Smooth muscle cell (in vitro differentiated cells): ENCODE measurements at regions not wholly inside any gene's neighbourhood (a gene's known extent, or its start where the extent isn't known, plus 50 kb on each side); places are given as distances from the start of the nearest gene placed in this dataset.

ENCODE experiments used
- DNase-seq: peaks from one replicate; lab custom pipeline; 2025; ENCODE audit not compliant: unreplicated experiment; lab: John Stamatoyannopoulos, UW
- H2AFZ ChIP-seq: fragments of 200-600 bp; sonication (generic); 2 replicates; pipeline ENCODE4 v1.6.0; 2016; ENCODE audit warnings: antibody characterized with exemption, low read depth, mild to moderate bottlenecking
- H3F3A ChIP-seq: fragments of 200-600 bp; sonication (generic); 2 replicates; pipeline ENCODE4 v1.6.0; 2017; ENCODE audit warnings: antibody characterized with exemption, low read depth
- H3K27ac ChIP-seq: fragments of 200-600 bp; sonication (generic); 2 replicates; pipeline ENCODE4 v1.5.1; 2016; ENCODE audit warnings: low read depth, mild to moderate bottlenecking
- H3K27me3 ChIP-seq: fragments of 200-600 bp; sonication (generic); 2 replicates; pipeline ENCODE4 v1.6.1; 2016; ENCODE audit warnings: low read depth, mild to moderate bottlenecking
- H3K36me3 ChIP-seq: fragments of 200-600 bp; sonication (generic); 2 replicates; pipeline ENCODE4 v1.5.1; 2016; ENCODE audit warnings: low read depth
- H3K4me1 ChIP-seq: fragments of 200-600 bp; sonication (generic); 2 replicates; pipeline ENCODE4 v1.5.1; 2016; ENCODE audit warnings: low read depth
- H3K4me2 ChIP-seq: fragments of 200-600 bp; sonication (generic); 2 replicates; pipeline ENCODE4 v1.6.0; 2016; ENCODE audit warnings: mild to moderate bottlenecking
- H3K4me3 ChIP-seq: fragments of 200-600 bp; sonication (generic); 2 replicates; pipeline ENCODE4 v1.5.1; 2016; ENCODE audit warnings: mild to moderate bottlenecking
- H3K79me2 ChIP-seq: fragments of 200-600 bp; sonication (generic); 2 replicates; pipeline ENCODE4 v1.6.0; 2016; ENCODE audit warnings: low read depth, mild to moderate bottlenecking
- H3K9ac ChIP-seq: fragments of 200-600 bp; sonication (generic); 2 replicates; pipeline ENCODE4 v1.6.0; 2016; ENCODE audit warnings: low read depth
- H3K9me3 ChIP-seq: fragments of 200-600 bp; sonication (generic); replicated peaks from 2 replicates; pipeline ENCODE4 v1.5.1; 2016; ENCODE audit warnings: low read depth
- H4K20me1 ChIP-seq: fragments of 200-600 bp; sonication (generic); 2 replicates; pipeline ENCODE4 v1.6.0; 2016; ENCODE audit warnings: low read depth
- WGBS: methylation state at CpG from one replicate; pipeline ENCODE4 v1.1.7; 2016; ENCODE audit warnings: low lambda C conversion rate; 5-methylcytosine and 5-hydroxymethylcytosine counted together
- TF ChIP-seq, protein P1 (sequence below): fragments of 200-600 bp; sonication (generic); IDR thresholded peaks from 2 replicates; pipeline ENCODE4 v1.5.1; 2017; ENCODE audit warnings: borderline replicate concordance, mild to moderate bottlenecking, antibody characterized with exemption; ENCODE audit not compliant: insufficient read depth, poor library complexity, severe bottlenecking

DNA sequence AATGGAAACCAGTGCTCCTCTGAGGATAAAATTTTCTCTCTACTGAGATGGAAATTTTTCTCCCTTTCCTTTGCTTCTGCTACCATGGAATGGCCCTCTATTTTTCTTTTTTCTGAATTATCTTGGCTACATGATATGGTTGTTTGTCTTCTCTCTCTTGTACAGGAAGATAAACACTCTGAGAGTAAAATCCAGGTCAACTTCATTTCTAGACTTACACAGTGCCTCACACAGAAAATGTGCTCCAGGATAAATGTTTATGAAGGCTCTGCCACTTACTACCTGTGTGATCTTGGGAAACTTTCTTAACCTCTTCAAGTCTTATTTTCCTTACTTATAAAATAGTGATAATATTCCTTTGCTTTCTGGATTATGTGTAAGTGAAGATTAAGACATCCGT lies 153.9 kb downstream of the PRELID2 start:
- Histone ChIP-seq H3F3A (no peaks in the 10 kb centered on the region), H3K9ac (no peak overlapping the region), H3K4me1 (no peaks in the 10 kb centered on the region), H3K4me2 (peak overlapping the region; percentile 40), H3K27me3 (no peaks in the 10 kb centered on the region), H3K27ac (no peak overlapping the region), H3K9me3 (no peaks in the 10 kb centered on the region), H3K36me3 (no peaks in the 10 kb centered on the region), H3K4me3 (no peak overlapping the region), H2AFZ (no peak overlapping the region), H3K79me2 (no peaks in the 10 kb centered on the region), H4K20me1 (no peaks in the 10 kb centered on the region)
- TF ChIP-seq, protein P1, sequence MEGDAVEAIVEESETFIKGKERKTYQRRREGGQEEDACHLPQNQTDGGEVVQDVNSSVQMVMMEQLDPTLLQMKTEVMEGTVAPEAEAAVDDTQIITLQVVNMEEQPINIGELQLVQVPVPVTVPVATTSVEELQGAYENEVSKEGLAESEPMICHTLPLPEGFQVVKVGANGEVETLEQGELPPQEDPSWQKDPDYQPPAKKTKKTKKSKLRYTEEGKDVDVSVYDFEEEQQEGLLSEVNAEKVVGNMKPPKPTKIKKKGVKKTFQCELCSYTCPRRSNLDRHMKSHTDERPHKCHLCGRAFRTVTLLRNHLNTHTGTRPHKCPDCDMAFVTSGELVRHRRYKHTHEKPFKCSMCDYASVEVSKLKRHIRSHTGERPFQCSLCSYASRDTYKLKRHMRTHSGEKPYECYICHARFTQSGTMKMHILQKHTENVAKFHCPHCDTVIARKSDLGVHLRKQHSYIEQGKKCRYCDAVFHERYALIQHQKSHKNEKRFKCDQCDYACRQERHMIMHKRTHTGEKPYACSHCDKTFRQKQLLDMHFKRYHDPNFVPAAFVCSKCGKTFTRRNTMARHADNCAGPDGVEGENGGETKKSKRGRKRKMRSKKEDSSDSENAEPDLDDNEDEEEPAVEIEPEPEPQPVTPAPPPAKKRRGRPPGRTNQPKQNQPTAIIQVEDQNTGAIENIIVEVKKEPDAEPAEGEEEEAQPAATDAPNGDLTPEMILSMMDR: no peak
- WGBS: 63% methylated on average over 1 of the region's 1 CpG
- DNase-seq: no peak

DNA sequence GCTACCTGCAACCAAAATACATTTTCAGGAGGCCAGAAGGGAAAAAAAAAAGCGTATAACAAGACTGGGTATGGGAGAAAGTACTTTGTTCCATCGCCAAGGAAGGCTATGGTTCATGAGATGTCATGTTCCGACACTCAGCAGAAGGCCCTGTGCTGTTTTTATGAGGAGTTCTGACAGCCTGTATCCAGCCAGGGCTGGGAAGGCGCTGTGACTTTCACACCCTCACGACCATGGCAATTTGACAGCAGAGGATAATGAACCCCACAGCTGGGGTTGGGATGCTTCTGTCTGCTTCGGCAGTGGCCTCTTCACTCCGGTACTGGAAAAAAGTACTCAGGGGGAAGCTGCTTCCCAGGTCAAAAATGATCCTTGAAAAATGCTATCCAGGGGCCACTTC lies 154.4 kb downstream of the PRELID2 start:
- H3K9me3 ChIP-seq: no peaks in the 10 kb centered on the region
- TF ChIP-seq, protein P1: no peak
- DNase-seq: peak; percentile 1
- H3K4me2 ChIP-seq: peak overlapping the region; percentile 40
- H3K9ac ChIP-seq: no peak overlapping the region
- H4K20me1 ChIP-seq: no peaks in the 10 kb centered on the region
- no peak overlapping the region for H3K4me3 ChIP-seq
- H3K4me1 ChIP-seq: no peaks in the 10 kb centered on the region
- H3K79me2 ChIP-seq: no peaks in the 10 kb centered on the region
- H3F3A ChIP-seq: no peaks in the 10 kb centered on the region
- H3K27ac ChIP-seq: no peak overlapping the region
- H3K36me3 ChIP-seq: no peaks in the 10 kb centered on the region
- WGBS: 40% methylated on average over 7 of the region's 7 CpGs
- no peaks in the 10 kb centered on the region for H3K27me3 ChIP-seq
- no peak overlapping the region for H2AFZ ChIP-seq

DNA sequence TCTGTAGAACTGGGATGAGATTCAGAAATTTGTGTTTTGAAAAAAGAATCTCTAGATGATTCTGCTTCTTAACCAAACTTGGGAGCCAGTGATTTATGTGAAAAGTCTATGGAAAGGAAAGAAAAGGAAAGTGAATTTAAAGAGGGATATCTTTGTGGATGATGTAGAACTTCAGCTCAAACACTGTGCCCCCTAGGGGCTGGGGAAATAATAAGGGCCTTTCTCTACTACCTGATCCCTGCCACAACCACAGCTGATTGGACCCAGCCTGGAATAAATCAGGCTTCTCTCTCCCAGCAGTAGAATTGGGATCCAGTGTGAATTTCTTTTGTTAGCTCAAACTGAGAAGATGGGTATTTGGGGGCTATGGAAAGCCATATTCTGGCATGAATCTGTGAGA lies 155.0 kb downstream of the PRELID2 start:
- H3K9ac ChIP-seq: no peak overlapping the region
- H3K4me3 ChIP-seq: no peak overlapping the region
- DNase-seq: no peak
- no peak overlapping the region for H2AFZ ChIP-seq
- no peaks in the 10 kb centered on the region for H3K36me3 ChIP-seq
- no peaks in the 10 kb centered on the region for H3F3A ChIP-seq
- no peaks in the 10 kb centered on the region for H3K4me1 ChIP-seq
- H3K27ac ChIP-seq: no peak overlapping the region
- no peaks in the 10 kb centered on the region for H3K79me2 ChIP-seq
- no peaks in the 10 kb centered on the region for H3K9me3 ChIP-seq
- no peak overlapping the region for H3K4me2 ChIP-seq
- no peaks in the 10 kb centered on the region for H3K27me3 ChIP-seq
- H4K20me1 ChIP-seq: no peaks in the 10 kb centered on the region
- TF ChIP-seq, protein P1: no peak

DNA sequence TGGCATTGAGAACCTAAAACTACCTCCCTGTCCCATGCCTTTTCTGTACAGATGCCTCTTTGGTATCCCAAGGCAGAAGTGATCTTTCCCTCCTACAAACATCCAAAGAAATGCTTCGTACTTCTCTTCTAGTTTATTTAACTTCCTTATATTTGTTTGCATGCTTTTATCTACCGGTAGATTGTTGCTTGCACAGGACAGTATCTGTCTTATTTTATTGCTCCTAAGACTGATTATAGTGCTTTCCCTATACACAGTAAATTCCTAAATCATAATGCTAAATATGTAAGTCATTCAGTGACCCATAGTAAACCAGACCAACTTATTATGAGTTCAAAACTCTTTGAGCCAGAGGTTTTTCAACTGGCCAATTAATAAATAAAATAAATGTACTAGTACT lies 156.9 kb downstream of the PRELID2 start:
- no peaks in the 10 kb centered on the region for H3K79me2 ChIP-seq
- H3K4me1 ChIP-seq: no peaks in the 10 kb centered on the region
- no peaks in the 10 kb centered on the region for H3K27me3 ChIP-seq
- no peaks in the 10 kb centered on the region for H4K20me1 ChIP-seq
- H3K9ac ChIP-seq: no peak overlapping the region
- WGBS: 69% methylated on average over 2 of the region's 2 CpGs
- H3K27ac ChIP-seq: no peak overlapping the region
- no peaks in the 10 kb centered on the region for H3K9me3 ChIP-seq
- no peak for DNase-seq
- H3K4me2 ChIP-seq: no peak overlapping the region
- H3K36me3 ChIP-seq: no peaks in the 10 kb centered on the region
- H3K4me3 ChIP-seq: no peak overlapping the region
- H2AFZ ChIP-seq: no peak overlapping the region
- TF ChIP-seq, protein P1: no peak
- H3F3A ChIP-seq: no peaks in the 10 kb centered on the region
